ENCODE measurements at regions not wholly inside any gene's neighbourhood (a gene's known extent, or its start where the extent isn't known, plus 50 kb on each side); places are given as distances from the start of the nearest gene placed in this dataset.
A peak's percentile ranks its signal among the peaks of the same experiment; 100 is the strongest.

GRCh38 chr15:31830591-31830990 is 199.7 kb upstream of the CHRNA7 start:
- no peak for DNase-seq (ENCODE audit: low spot score)

- DNase-seq (ENCODE audit: low spot score), result no peak
Measured at GRCh38 chr15:31831596-31831995, 198.7 kb upstream of the CHRNA7 start.

- DNase-seq (ENCODE audit: low spot score), result no peak
Measured at GRCh38 chr15:31834654-31835053, 195.7 kb upstream of the CHRNA7 start.

GRCh38 chr15:31839388-31839787 is 190.9 kb upstream of the CHRNA7 start:
- no peak for DNase-seq (ENCODE audit: low spot score)

GRCh38 chr15:31840849-31841476 is 189.4 kb upstream of the CHRNA7 start:
- DNase-seq (ENCODE audit: low spot score), result no peak

- no peak for DNase-seq (ENCODE audit: low spot score)
Measured at GRCh38 chr15:31842532-31843195, 187.7 kb upstream of the CHRNA7 start.

- DNase-seq (ENCODE audit: low spot score), result no peak
Measured at GRCh38 chr15:31843426-31844055, 186.8 kb upstream of the CHRNA7 start.

GRCh38 chr15:31845791-31846190 is 184.5 kb upstream of the CHRNA7 start:
- no peak for DNase-seq (ENCODE audit: low spot score)

- DNase-seq (ENCODE audit: low spot score), result no peak
Measured at GRCh38 chr15:31847961-31848360, 182.4 kb upstream of the CHRNA7 start.

GRCh38 chr15:31848621-31849020 is 181.7 kb upstream of the CHRNA7 start:
- no peak for DNase-seq (ENCODE audit: low spot score)

GRCh38 chr15:31852933-31853799 is 177.1 kb upstream of the CHRNA7 start:
- no peak for DNase-seq (ENCODE audit: low spot score)

GRCh38 chr15:31856581-31856980 is 173.7 kb upstream of the CHRNA7 start:
- DNase-seq (ENCODE audit: low spot score), result no peak

GRCh38 chr15:31857194-31857593 is 173.1 kb upstream of the CHRNA7 start:
- DNase-seq (ENCODE audit: low spot score), result no peak

- no peak for DNase-seq (ENCODE audit: low spot score)
Measured at GRCh38 chr15:31858026-31858425, 172.3 kb upstream of the CHRNA7 start.

GRCh38 chr15:31866248-31866647 is 164.1 kb upstream of the CHRNA7 start:
- no peak for DNase-seq (ENCODE audit: low spot score)

GRCh38 chr15:31867536-31868442 is 162.5 kb upstream of the CHRNA7 start:
- DNase-seq (ENCODE audit: low spot score), result peak; percentile 79

- no peak for DNase-seq (ENCODE audit: low spot score)
Measured at GRCh38 chr15:31869686-31870307, 160.5 kb upstream of the CHRNA7 start.

- DNase-seq (ENCODE audit: low spot score), result peak; percentile 98
Measured at GRCh38 chr15:31870328-31871165, 159.8 kb upstream of the CHRNA7 start, which contains the start of gene OTUD7A. TSS of gene OTUD7A (minus strand) at chr15:31870673.

- no peak for DNase-seq (ENCODE audit: low spot score)
Measured at GRCh38 chr15:31871166-31871886, 159.0 kb upstream of the CHRNA7 start.
